ENCODE measurements at regions not wholly inside any gene's neighbourhood (a gene's known extent, or its start where the extent isn't known, plus 50 kb on each side); places are given as distances from the start of the nearest gene placed in this dataset.

- DNase-seq = no peak
These were observed 311.0 kb downstream of the GRIN2B start for GRCh38 chr12:13670285-13670866.

- no peak for DNase-seq
These were observed 312.5 kb downstream of the GRIN2B start for GRCh38 chr12:13668880-13669279.

GRCh38 chr12:13666806-13667205 lies 314.6 kb downstream of the GRIN2B start:
- DNase-seq = no peak

- DNase-seq = no peak
These were observed 320.2 kb downstream of the GRIN2B start for GRCh38 chr12:13661005-13661887.

- DNase-seq = no peak
These were observed 326.9 kb downstream of the GRIN2B start for GRCh38 chr12:13654456-13654855.

GRCh38 chr12:13652105-13652504 lies 329.3 kb downstream of the GRIN2B start:
- DNase-seq = no peak

GRCh38 chr12:13635709-13636108 lies 345.7 kb downstream of the GRIN2B start:
- no peak for DNase-seq

- DNase-seq = no peak
These were observed 349.5 kb downstream of the GRIN2B start for GRCh38 chr12:13631873-13632272.

- no peak for DNase-seq
These were observed 351.0 kb downstream of the GRIN2B start for GRCh38 chr12:13630354-13630753.

GRCh38 chr12:13628067-13628466 lies 353.3 kb downstream of the GRIN2B start:
- DNase-seq = no peak

- no peak for DNase-seq
These were observed 353.9 kb downstream of the GRIN2B start for GRCh38 chr12:13627536-13627935.

GRCh38 chr12:13613297-13613696 lies 368.1 kb downstream of the GRIN2B start:
- no peak for DNase-seq

GRCh38 chr12:13609894-13610679 lies 371.3 kb downstream of the GRIN2B start:
- no peak for DNase-seq

GRCh38 chr12:13606290-13606689 lies 375.1 kb downstream of the GRIN2B start:
- DNase-seq = no peak

- DNase-seq = no peak
These were observed 377.4 kb downstream of the GRIN2B start for GRCh38 chr12:13603953-13604352.

- DNase-seq = no peak
These were observed 379.2 kb downstream of the GRIN2B start for GRCh38 chr12:13602172-13602571.

GRCh38 chr12:13599176-13599575 lies 382.2 kb downstream of the GRIN2B start:
- DNase-seq = no peak

- DNase-seq = no peak
These were observed 383.6 kb downstream of the GRIN2B start for GRCh38 chr12:13597837-13598236.

- DNase-seq = no peak
These were observed 384.2 kb downstream of the GRIN2B start for GRCh38 chr12:13597166-13597565.

GRCh38 chr12:13596714-13597113 lies 384.7 kb downstream of the GRIN2B start:
- DNase-seq = no peak

GRCh38 chr12:13595536-13596443 lies 385.6 kb downstream of the GRIN2B start:
- DNase-seq = no peak

GRCh38 chr12:13594731-13595514 lies 386.5 kb downstream of the GRIN2B start:
- DNase-seq = no peak

Measured in effector CD8-positive, alpha-beta T cell (primary cell).